ENCODE measurements at regions not wholly inside any gene's neighbourhood (a gene's known extent, or its start where the extent isn't known, plus 50 kb on each side); places are given as distances from the start of the nearest gene placed in this dataset.
"Not testable (repeated sequence)": the region's sequence is repeated elsewhere in the genome, so short reads cannot be mapped to it uniquely, and the experiment has no call there.

DNA sequence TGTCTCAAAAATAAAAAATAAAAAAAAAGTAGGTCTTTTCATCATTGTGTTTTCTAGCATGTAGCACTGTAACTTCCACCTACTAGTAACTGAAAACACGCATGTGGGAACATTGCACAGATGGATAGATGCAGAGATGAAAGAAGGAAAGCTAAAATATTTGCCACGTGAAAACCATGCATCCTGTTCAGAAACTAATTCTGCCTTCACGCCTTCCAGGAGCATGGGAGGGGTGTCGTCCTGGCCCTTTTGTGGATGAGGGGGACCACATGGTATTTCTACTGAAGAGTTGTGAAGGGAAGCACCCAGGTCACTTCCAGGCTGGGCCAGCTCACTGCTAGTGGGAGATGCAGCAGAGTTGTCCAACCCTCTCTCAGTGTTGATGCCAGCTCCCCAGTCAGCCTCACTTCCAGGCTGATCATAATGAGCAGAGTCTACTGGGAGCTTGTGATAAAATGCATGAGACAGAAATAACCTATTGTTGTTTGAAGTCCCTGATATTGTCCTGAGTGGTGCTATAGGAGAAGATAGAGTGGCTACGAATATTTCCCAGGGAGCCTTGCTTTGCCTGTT lies 287.1 kb upstream of the CELF2 start:
- H3K4me3 ChIP-seq (ENCODE audit: low read depth, low read length) = no peak overlapping the region
- DNase-seq (ENCODE audit: low read depth) = no peak
- TF ChIP-seq CTCF (conservative IDR thresholded peaks at IDR 0.05; ENCODE audit: low read depth, low read length) = no peak

GRCh38 chr10:10731366-10731765 lies 286.3 kb upstream of the CELF2 start:
- H3K4me3 ChIP-seq (ENCODE audit: low read depth, low read length) = no peak overlapping the region
- DNase-seq (ENCODE audit: low read depth) = no peak
- TF ChIP-seq CTCF (conservative IDR thresholded peaks at IDR 0.05; ENCODE audit: low read depth, low read length) = no peak

DNA sequence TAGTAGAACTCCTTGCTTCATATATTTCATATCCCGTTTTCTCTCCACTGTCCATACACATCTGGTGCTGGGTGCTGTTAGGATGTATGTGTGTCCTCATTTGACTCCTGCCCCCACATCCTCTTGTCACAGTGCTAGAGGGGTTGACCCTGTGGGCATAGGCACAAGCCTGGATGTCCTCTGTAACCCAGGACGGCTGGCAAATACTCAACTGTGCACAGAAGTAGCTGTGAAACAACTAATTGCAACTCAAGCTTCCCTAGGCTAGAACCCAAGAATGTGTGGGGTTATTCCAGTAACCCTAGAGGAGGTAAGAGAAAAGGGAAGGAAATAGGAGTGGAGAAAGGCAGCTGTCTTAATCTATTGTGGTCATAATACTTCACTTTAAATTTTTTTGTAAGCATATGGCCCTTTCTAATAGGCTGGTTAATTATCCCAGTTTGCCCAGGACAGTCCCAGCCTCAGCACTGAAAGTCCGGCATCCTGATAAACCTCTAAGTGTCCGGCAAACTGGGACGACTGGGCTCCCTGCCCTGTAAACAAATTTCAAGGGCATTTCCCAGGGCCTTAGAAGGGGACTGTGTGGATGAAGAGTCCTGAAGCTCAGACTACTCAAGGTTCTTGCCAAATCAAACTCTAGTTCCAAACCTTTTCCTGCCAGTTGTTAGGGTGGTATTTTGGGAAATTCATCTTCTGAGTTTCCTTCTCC lies 283.2 kb upstream of the CELF2 start:
- no peak overlapping the region for H3K4me3 ChIP-seq (ENCODE audit: low read depth, low read length)
- no peak for DNase-seq (ENCODE audit: low read depth)
- TF ChIP-seq CTCF (conservative IDR thresholded peaks at IDR 0.05; ENCODE audit: low read depth, low read length) = no peak

GRCh38 chr10:10745291-10745690 lies 272.4 kb upstream of the CELF2 start:
- DNase-seq (ENCODE audit: low read depth) = peak; percentile 77
- H3K4me3 ChIP-seq (ENCODE audit: low read depth, low read length) = no peak overlapping the region
- no peak for TF ChIP-seq CTCF (conservative IDR thresholded peaks at IDR 0.05; ENCODE audit: low read depth, low read length)

DNA sequence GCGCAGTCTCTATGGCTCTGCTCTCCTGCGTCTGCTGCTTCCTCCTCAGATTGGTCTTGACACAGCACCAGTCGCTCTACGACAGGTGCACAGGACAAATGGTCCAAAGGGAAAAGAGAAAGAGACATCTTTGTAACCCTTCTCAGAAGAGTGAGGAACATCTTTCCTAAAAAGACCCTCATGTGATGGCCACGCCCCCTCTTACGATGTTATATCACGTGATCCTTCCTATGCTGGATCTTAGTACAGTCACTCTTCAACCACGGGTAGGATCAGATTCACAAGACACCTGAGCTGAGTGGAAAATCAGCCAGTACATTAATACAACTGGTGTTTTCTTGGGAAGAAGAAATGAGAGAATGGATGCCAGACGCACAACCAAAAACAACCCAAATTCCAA lies 262.2 kb upstream of the CELF2 start:
- no peak for DNase-seq (ENCODE audit: low read depth)
- H3K4me3 ChIP-seq (ENCODE audit: low read depth, low read length) = no peak overlapping the region
- TF ChIP-seq CTCF (conservative IDR thresholded peaks at IDR 0.05; ENCODE audit: low read depth, low read length) = no peak

GRCh38 chr10:10758306-10758705 lies 259.4 kb upstream of the CELF2 start:
- TF ChIP-seq CTCF (conservative IDR thresholded peaks at IDR 0.05; ENCODE audit: low read depth, low read length) = no peak
- DNase-seq (ENCODE audit: low read depth) = no peak
- no peak overlapping the region for H3K4me3 ChIP-seq (ENCODE audit: low read depth, low read length)

GRCh38 chr10:10759806-10760205 lies 257.9 kb upstream of the CELF2 start:
- H3K4me3 ChIP-seq (ENCODE audit: low read depth, low read length); DNase-seq (ENCODE audit: low read depth): not testable (repeated sequence)

Measured in choroid plexus epithelial cell (primary cell).